ENCODE measurements at regions not wholly inside any gene's neighbourhood (a gene's known extent, or its start where the extent isn't known, plus 50 kb on each side); places are given as distances from the start of the nearest gene placed in this dataset.

DNA sequence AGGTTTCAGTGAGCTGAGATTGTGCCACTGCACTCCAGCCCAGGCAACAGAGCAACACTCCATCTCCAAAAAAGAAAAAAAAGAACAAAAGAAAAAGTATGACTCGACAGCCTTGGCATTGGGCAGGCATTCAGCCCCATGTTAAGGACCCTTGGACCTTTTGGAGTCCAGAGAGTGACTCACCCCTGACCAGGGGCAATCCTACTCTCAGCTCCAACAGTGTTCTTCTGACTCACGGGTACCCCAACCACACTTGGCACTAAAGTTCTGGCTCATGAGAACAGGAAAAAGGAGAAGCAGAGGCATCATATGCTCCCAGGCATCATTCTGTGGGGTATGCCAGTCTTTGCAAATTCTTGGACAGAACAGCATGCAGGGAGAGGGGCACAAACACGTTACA is 252.4 kb upstream of the HES1 start:
- TF ChIP-seq CTCF (IDR thresholded peaks at IDR 0.05; ENCODE audit: low read depth, low read length) (no peak), POLR2A (IDR thresholded peaks at IDR 0.05; ENCODE audit: extremely low read depth, insufficient read length) (no peak)
